C4-2B (cell line): ENCODE measurements at regions not wholly inside any gene's neighbourhood (a gene's known extent, or its start where the extent isn't known, plus 50 kb on each side); places are given as distances from the start of the nearest gene placed in this dataset.

Experiments
- ZFX ChIP-seq: fragments of 450-650 bp; IDR thresholded peaks from 2 replicates; pipeline ENCODE4 v1.6.1; 2017
- TF ChIP-seq, protein P1 (sequence below): fragments of 450-650 bp; conservative IDR thresholded peaks from 2 replicates; pipeline ENCODE4 v1.5.1; 2017; ENCODE audit warnings: mild to moderate bottlenecking

DNA sequence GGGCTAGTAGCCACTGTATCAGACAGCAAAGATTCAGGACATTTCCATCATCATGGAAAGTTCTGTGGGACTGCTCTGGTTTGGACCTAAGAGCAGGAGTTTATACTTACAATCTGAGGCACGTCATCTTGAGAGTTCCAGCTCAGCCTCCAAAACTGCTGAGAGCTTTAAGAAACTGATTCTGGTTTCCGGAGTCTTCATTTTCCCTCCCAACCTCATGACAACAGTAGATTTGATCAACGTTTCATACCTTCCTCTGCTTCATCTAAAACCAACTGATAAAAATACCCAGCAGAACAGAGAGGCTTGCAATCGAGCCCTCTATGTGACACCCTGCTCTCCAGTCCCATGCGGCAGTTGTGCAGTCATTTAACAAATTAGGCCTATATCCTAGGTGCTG is 64.3 kb upstream of the EPB41L1 start:
- TF ChIP-seq, protein P1, sequence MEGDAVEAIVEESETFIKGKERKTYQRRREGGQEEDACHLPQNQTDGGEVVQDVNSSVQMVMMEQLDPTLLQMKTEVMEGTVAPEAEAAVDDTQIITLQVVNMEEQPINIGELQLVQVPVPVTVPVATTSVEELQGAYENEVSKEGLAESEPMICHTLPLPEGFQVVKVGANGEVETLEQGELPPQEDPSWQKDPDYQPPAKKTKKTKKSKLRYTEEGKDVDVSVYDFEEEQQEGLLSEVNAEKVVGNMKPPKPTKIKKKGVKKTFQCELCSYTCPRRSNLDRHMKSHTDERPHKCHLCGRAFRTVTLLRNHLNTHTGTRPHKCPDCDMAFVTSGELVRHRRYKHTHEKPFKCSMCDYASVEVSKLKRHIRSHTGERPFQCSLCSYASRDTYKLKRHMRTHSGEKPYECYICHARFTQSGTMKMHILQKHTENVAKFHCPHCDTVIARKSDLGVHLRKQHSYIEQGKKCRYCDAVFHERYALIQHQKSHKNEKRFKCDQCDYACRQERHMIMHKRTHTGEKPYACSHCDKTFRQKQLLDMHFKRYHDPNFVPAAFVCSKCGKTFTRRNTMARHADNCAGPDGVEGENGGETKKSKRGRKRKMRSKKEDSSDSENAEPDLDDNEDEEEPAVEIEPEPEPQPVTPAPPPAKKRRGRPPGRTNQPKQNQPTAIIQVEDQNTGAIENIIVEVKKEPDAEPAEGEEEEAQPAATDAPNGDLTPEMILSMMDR, result no peak
- TF ChIP-seq ZFX, result no peak
